ENCODE measurements at regions not wholly inside any gene's neighbourhood (a gene's known extent, or its start where the extent isn't known, plus 50 kb on each side); places are given as distances from the start of the nearest gene placed in this dataset.

GRCh38 chr6:102641426-102641825 is 1247.9 kb downstream of the GRIK2 start:
- Mint-ChIP-seq H3K27me3 (ENCODE audit: low read depth) (no peaks in the 10 kb centered on the region), H3K4me3 (no peak overlapping the region), H3K9me3 (peaks cover 6% of the 10 kb centered on the region), H3K36me3 (ENCODE audit: low read depth) (no peaks in the 10 kb centered on the region), H3K27ac (no peak overlapping the region), H3K4me1 (ENCODE audit: low read depth) (no peaks in the 10 kb centered on the region)
- CTCF ChIA-PET: no interaction called here
- no peak for DNase-seq
- intact Hi-C loops (cut with micrococcal nuclease): no loop called here

GRCh38 chr6:102631921-102632320 is 1238.4 kb downstream of the GRIK2 start:
- CTCF ChIA-PET: interaction anchor here (0.6 kb wide), 1 partner anchor 676 kb away, joined by 6 read pairs; no protein-coding TSS in a partner anchor
- Mint-ChIP-seq H3K9me3 (peaks cover 4% of the 10 kb centered on the region), H3K27me3 (ENCODE audit: low read depth) (no peaks in the 10 kb centered on the region), H3K4me1 (ENCODE audit: low read depth) (no peaks in the 10 kb centered on the region), H3K27ac (no peak overlapping the region), H3K36me3 (ENCODE audit: low read depth) (no peaks in the 10 kb centered on the region), H3K4me3 (no peak overlapping the region)
- no peak for DNase-seq
- intact Hi-C loops (cut with micrococcal nuclease): no loop called here

- Mint-ChIP-seq H3K4me3 (no peak overlapping the region), H3K27ac (no peak overlapping the region), H3K9me3 (peaks cover 2% of the 10 kb centered on the region), H3K27me3 (ENCODE audit: low read depth) (no peaks in the 10 kb centered on the region), H3K36me3 (ENCODE audit: low read depth) (no peaks in the 10 kb centered on the region), H3K4me1 (ENCODE audit: low read depth) (no peaks in the 10 kb centered on the region)
- intact Hi-C loops (cut with micrococcal nuclease): no loop called here
- CTCF ChIA-PET: no interaction called here
- DNase-seq: no peak
Observed at GRCh38 chr6:102623201-102623600, 1229.7 kb downstream of the GRIK2 start.

GRCh38 chr6:102619585-102619984 is 1226.1 kb downstream of the GRIK2 start:
- DNase-seq: no peak
- CTCF ChIA-PET: no interaction called here
- Mint-ChIP-seq H3K9me3 (peaks cover 8% of the 10 kb centered on the region), H3K4me3 (no peak overlapping the region), H3K27ac (no peak overlapping the region), H3K27me3 (ENCODE audit: low read depth) (no peaks in the 10 kb centered on the region), H3K4me1 (ENCODE audit: low read depth) (no peaks in the 10 kb centered on the region), H3K36me3 (ENCODE audit: low read depth) (no peaks in the 10 kb centered on the region)
- intact Hi-C loops (cut with micrococcal nuclease): no loop called here

- no peak for DNase-seq
- no peaks in the 10 kb centered on the region for H3K36me3 Mint-ChIP-seq (ENCODE audit: low read depth)
- H3K27ac Mint-ChIP-seq: no peak overlapping the region
- intact Hi-C loops (cut with micrococcal nuclease): no loop called here
- CTCF ChIA-PET: no interaction called here
- H3K27me3 Mint-ChIP-seq (ENCODE audit: low read depth): no peaks in the 10 kb centered on the region
- no peak overlapping the region for H3K4me3 Mint-ChIP-seq
- H3K9me3 Mint-ChIP-seq: no peaks in the 10 kb centered on the region
- H3K4me1 Mint-ChIP-seq (ENCODE audit: low read depth): no peaks in the 10 kb centered on the region
Observed at GRCh38 chr6:102582569-102582968, 1189.1 kb downstream of the GRIK2 start.

- no peaks in the 10 kb centered on the region for H3K9me3 Mint-ChIP-seq
- H3K4me3 Mint-ChIP-seq: no peak overlapping the region
- intact Hi-C loops (cut with micrococcal nuclease): no loop called here
- no peaks in the 10 kb centered on the region for H3K36me3 Mint-ChIP-seq (ENCODE audit: low read depth)
- CTCF ChIA-PET: no interaction called here
- H3K27me3 Mint-ChIP-seq (ENCODE audit: low read depth): no peaks in the 10 kb centered on the region
- DNase-seq: no peak
- H3K27ac Mint-ChIP-seq: no peak overlapping the region
- no peaks in the 10 kb centered on the region for H3K4me1 Mint-ChIP-seq (ENCODE audit: low read depth)
Observed at GRCh38 chr6:102581378-102582124, 1188.0 kb downstream of the GRIK2 start.

GRCh38 chr6:102571236-102571908 is 1177.9 kb downstream of the GRIK2 start:
- H3K9me3 Mint-ChIP-seq: no peaks in the 10 kb centered on the region
- intact Hi-C loops (cut with micrococcal nuclease): no loop called here
- no peaks in the 10 kb centered on the region for H3K36me3 Mint-ChIP-seq (ENCODE audit: low read depth)
- H3K4me1 Mint-ChIP-seq (ENCODE audit: low read depth): no peaks in the 10 kb centered on the region
- no peak overlapping the region for H3K27ac Mint-ChIP-seq
- no peaks in the 10 kb centered on the region for H3K27me3 Mint-ChIP-seq (ENCODE audit: low read depth)
- CTCF ChIA-PET: no interaction called here
- no peak overlapping the region for H3K4me3 Mint-ChIP-seq
- no peak for DNase-seq

GRCh38 chr6:102562713-102563112 is 1169.2 kb downstream of the GRIK2 start:
- intact Hi-C loops (cut with micrococcal nuclease): no loop called here
- no peak for DNase-seq

GRCh38 chr6:102553214-102553613 is 1159.7 kb downstream of the GRIK2 start:
- Mint-ChIP-seq H3K36me3 (ENCODE audit: low read depth) (no peaks in the 10 kb centered on the region), H3K4me3 (no peak overlapping the region), H3K4me1 (ENCODE audit: low read depth) (no peaks in the 10 kb centered on the region), H3K9me3 (peaks cover 6% of the 10 kb centered on the region), H3K27me3 (ENCODE audit: low read depth) (no peaks in the 10 kb centered on the region), H3K27ac (no peak overlapping the region)
- CTCF ChIA-PET: no interaction called here
- DNase-seq: no peak
- intact Hi-C loops (cut with micrococcal nuclease): no loop called here

More at GRCh38 chr6:102562713-102563112, 1169.2 kb downstream of the GRIK2 start:
- CTCF ChIA-PET: no interaction called here
- H3K27me3 Mint-ChIP-seq (ENCODE audit: low read depth): no peaks in the 10 kb centered on the region
- H3K36me3 Mint-ChIP-seq (ENCODE audit: low read depth): no peaks in the 10 kb centered on the region
- no peaks in the 10 kb centered on the region for H3K9me3 Mint-ChIP-seq
- no peak overlapping the region for H3K27ac Mint-ChIP-seq
- no peaks in the 10 kb centered on the region for H3K4me1 Mint-ChIP-seq (ENCODE audit: low read depth)
- H3K4me3 Mint-ChIP-seq: no peak overlapping the region

- intact Hi-C loops (cut with micrococcal nuclease): no loop called here
- Mint-ChIP-seq H3K4me3 (no peak overlapping the region), H3K27me3 (ENCODE audit: low read depth) (no peaks in the 10 kb centered on the region), H3K9me3 (peaks cover 8% of the 10 kb centered on the region), H3K4me1 (ENCODE audit: low read depth) (no peaks in the 10 kb centered on the region), H3K27ac (no peak overlapping the region), H3K36me3 (ENCODE audit: low read depth) (no peaks in the 10 kb centered on the region)
- no peak for DNase-seq
- CTCF ChIA-PET: no interaction called here
Observed at GRCh38 chr6:102549221-102549874, 1155.8 kb downstream of the GRIK2 start.

- H3K4me1 Mint-ChIP-seq (ENCODE audit: low read depth): no peaks in the 10 kb centered on the region
- H3K27me3 Mint-ChIP-seq (ENCODE audit: low read depth): no peaks in the 10 kb centered on the region
- H3K27ac Mint-ChIP-seq: no peak overlapping the region
- DNase-seq: no peak
- intact Hi-C loops (cut with micrococcal nuclease): no loop called here
- H3K36me3 Mint-ChIP-seq (ENCODE audit: low read depth): no peaks in the 10 kb centered on the region
- H3K4me3 Mint-ChIP-seq: no peak overlapping the region
- H3K9me3 Mint-ChIP-seq: no peaks in the 10 kb centered on the region
- CTCF ChIA-PET: no interaction called here
Observed at GRCh38 chr6:102525336-102525735, 1131.8 kb downstream of the GRIK2 start.

- CTCF ChIA-PET: no interaction called here
- no peak for DNase-seq
- H3K36me3 Mint-ChIP-seq (ENCODE audit: low read depth): no peaks in the 10 kb centered on the region
- H3K27ac Mint-ChIP-seq: no peak overlapping the region
- no peaks in the 10 kb centered on the region for H3K9me3 Mint-ChIP-seq
- H3K4me1 Mint-ChIP-seq (ENCODE audit: low read depth): no peaks in the 10 kb centered on the region
- no peaks in the 10 kb centered on the region for H3K27me3 Mint-ChIP-seq (ENCODE audit: low read depth)
- intact Hi-C loops (cut with micrococcal nuclease): no loop called here
- H3K4me3 Mint-ChIP-seq: no peak overlapping the region
Observed at GRCh38 chr6:102520966-102521365, 1127.5 kb downstream of the GRIK2 start.

GRCh38 chr6:102517506-102517905 is 1124.0 kb downstream of the GRIK2 start:
- Mint-ChIP-seq H3K27ac (no peak overlapping the region), H3K4me1 (ENCODE audit: low read depth) (no peaks in the 10 kb centered on the region), H3K4me3 (no peak overlapping the region), H3K36me3 (ENCODE audit: low read depth) (no peaks in the 10 kb centered on the region), H3K9me3 (no peaks in the 10 kb centered on the region), H3K27me3 (ENCODE audit: low read depth) (no peaks in the 10 kb centered on the region)
- CTCF ChIA-PET: no interaction called here
- no peak for DNase-seq
- intact Hi-C loops (cut with micrococcal nuclease): no loop called here
